ENCODE measurements at regions not wholly inside any gene's neighbourhood (a gene's known extent, or its start where the extent isn't known, plus 50 kb on each side); places are given as distances from the start of the nearest gene placed in this dataset.

DNA sequence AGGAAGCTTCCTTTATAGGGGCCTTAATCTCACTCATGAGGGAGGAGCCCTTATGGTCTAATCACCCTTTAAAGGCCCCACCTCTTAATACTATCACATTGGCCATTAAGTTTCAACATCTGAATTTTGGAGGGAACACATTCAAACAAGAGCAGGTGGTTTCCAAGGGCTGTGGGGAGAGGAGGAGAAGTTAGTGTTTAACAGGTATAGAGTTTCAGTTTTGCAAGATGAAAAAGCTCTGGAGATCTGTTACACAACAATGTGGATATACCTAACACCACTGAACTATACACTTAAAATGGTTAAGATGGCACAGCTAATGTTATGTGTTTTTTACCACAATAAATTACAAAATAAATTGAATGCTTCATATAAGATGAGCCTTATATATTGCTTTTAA is 113.4 kb upstream of the DNAH14 start:
- Mint-ChIP-seq H3K27me3 (peaks cover 22% of the 10 kb centered on the region), H3K27ac (no peak overlapping the region), H3K4me3 (no peak overlapping the region), H3K4me1 (ENCODE audit: low read depth) (no peaks in the 10 kb centered on the region), H3K9me3 (peaks cover 10% of the 10 kb centered on the region), H3K36me3 (ENCODE audit: low read depth) (no peaks in the 10 kb centered on the region)
- ATAC-seq (ENCODE audit: poor library complexity) (no peak), DNase-seq (no peak)
- ChIA-PET POLR2A (no interaction called here), CTCF (no interaction called here)
- no peaks in the 10 kb centered on the region for H3K4me1 ChIP-seq (ENCODE audit: insufficient read depth, low read length)
- peaks cover 0 to 1% of the 10 kb centered on the region in 2 experiments for H3K9me3 ChIP-seq (ENCODE audit: control insufficient read depth in 1 of 2, insufficient read depth in 1 of 2, low read length in 2 of 2)
- TF ChIP-seq, protein P1, sequence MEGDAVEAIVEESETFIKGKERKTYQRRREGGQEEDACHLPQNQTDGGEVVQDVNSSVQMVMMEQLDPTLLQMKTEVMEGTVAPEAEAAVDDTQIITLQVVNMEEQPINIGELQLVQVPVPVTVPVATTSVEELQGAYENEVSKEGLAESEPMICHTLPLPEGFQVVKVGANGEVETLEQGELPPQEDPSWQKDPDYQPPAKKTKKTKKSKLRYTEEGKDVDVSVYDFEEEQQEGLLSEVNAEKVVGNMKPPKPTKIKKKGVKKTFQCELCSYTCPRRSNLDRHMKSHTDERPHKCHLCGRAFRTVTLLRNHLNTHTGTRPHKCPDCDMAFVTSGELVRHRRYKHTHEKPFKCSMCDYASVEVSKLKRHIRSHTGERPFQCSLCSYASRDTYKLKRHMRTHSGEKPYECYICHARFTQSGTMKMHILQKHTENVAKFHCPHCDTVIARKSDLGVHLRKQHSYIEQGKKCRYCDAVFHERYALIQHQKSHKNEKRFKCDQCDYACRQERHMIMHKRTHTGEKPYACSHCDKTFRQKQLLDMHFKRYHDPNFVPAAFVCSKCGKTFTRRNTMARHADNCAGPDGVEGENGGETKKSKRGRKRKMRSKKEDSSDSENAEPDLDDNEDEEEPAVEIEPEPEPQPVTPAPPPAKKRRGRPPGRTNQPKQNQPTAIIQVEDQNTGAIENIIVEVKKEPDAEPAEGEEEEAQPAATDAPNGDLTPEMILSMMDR (IDR thresholded peaks at IDR 0.05) = no peak
- no peak overlapping the region for H3K27ac ChIP-seq (ENCODE audit: low read depth in 1 of 2, low read length in 2 of 2)
- H3K4me3 ChIP-seq (ENCODE audit: low read length) = no peak overlapping the region
- H3K27me3 ChIP-seq (ENCODE audit: control insufficient read depth in 1 of 2, insufficient read depth in 2 of 2, low read length in 2 of 2) = peaks cover 0 to 4% of the 10 kb centered on the region in 2 experiments
- no peaks in the 10 kb centered on the region for H3K36me3 ChIP-seq (ENCODE audit: insufficient read depth, low read length)
- intact Hi-C loops (cut with DNase I, micrococcal nuclease) = no loop called here

- DNase-seq = no peak
- no peak overlapping the region for H3K4me3 Mint-ChIP-seq
- Histone ChIP-seq H3K9me3 (ENCODE audit: control insufficient read depth in 1 of 2, insufficient read depth in 1 of 2, low read length in 2 of 2) (peaks cover 0 to 5% of the 10 kb centered on the region in 2 experiments), H3K4me3 (ENCODE audit: low read length) (no peak overlapping the region), H3K27ac (ENCODE audit: low read depth in 1 of 2, low read length in 2 of 2) (no peak overlapping the region), H3K36me3 (ENCODE audit: insufficient read depth, low read length) (no peaks in the 10 kb centered on the region), H3K4me1 (ENCODE audit: insufficient read depth, low read length) (no peaks in the 10 kb centered on the region), H3K27me3 (ENCODE audit: control insufficient read depth in 1 of 2, insufficient read depth in 2 of 2, low read length in 2 of 2) (peaks cover 0 to 4% of the 10 kb centered on the region in 2 experiments)
- H3K9me3 Mint-ChIP-seq = peaks cover 12% of the 10 kb centered on the region
- ChIA-PET CTCF (no interaction called here), POLR2A (no interaction called here)
- H3K27me3 Mint-ChIP-seq = peaks cover 22% of the 10 kb centered on the region
- H3K36me3 Mint-ChIP-seq (ENCODE audit: low read depth) = no peaks in the 10 kb centered on the region
- no peak for ATAC-seq (ENCODE audit: poor library complexity)
- H3K4me1 Mint-ChIP-seq (ENCODE audit: low read depth) = no peaks in the 10 kb centered on the region
- intact Hi-C loops (cut with DNase I, micrococcal nuclease) = no loop called here
- TF ChIP-seq, protein P1 (IDR thresholded peaks at IDR 0.05) = no peak
- H3K27ac Mint-ChIP-seq = no peak overlapping the region
These were observed 112.1 kb upstream of the DNAH14 start for GRCh38 chr1:224817382-224817781.

- no peaks in the 10 kb centered on the region for H3K4me1 ChIP-seq (ENCODE audit: insufficient read depth, low read length)
- peaks cover 0 to 4% of the 10 kb centered on the region in 2 experiments for H3K27me3 ChIP-seq (ENCODE audit: control insufficient read depth in 1 of 2, insufficient read depth in 2 of 2, low read length in 2 of 2)
- H3K27ac Mint-ChIP-seq = no peak overlapping the region
- ChIA-PET POLR2A (no interaction called here), CTCF (no interaction called here)
- DNase-seq (no peak), ATAC-seq (ENCODE audit: poor library complexity) (no peak)
- peaks cover 22% of the 10 kb centered on the region for H3K27me3 Mint-ChIP-seq
- H3K4me1 Mint-ChIP-seq (ENCODE audit: low read depth) = no peaks in the 10 kb centered on the region
- no peaks in the 10 kb centered on the region for H3K36me3 Mint-ChIP-seq (ENCODE audit: low read depth)
- no peaks in the 10 kb centered on the region for H3K36me3 ChIP-seq (ENCODE audit: insufficient read depth, low read length)
- intact Hi-C loops (cut with DNase I, micrococcal nuclease) = no loop called here
- H3K9me3 Mint-ChIP-seq = peaks cover 10% of the 10 kb centered on the region
- H3K4me3 ChIP-seq (ENCODE audit: low read length) = no peak overlapping the region
- H3K9me3 ChIP-seq (ENCODE audit: control insufficient read depth in 1 of 2, insufficient read depth in 1 of 2, low read length in 2 of 2) = peaks cover 0 to 5% of the 10 kb centered on the region in 2 experiments
- H3K27ac ChIP-seq (ENCODE audit: low read depth in 1 of 2, low read length in 2 of 2) = no peak overlapping the region
- no peak overlapping the region for H3K4me3 Mint-ChIP-seq
- TF ChIP-seq, protein P1 (IDR thresholded peaks at IDR 0.05) = no peak
These were observed 109.6 kb upstream of the DNAH14 start for GRCh38 chr1:224819861-224820260.

Measured in CD4-positive, alpha-beta T cell (primary cell).